Parathyroid adenoma (tissue), 2 donors: ENCODE measurements at regions not wholly inside any gene's neighbourhood (a gene's known extent, or its start where the extent isn't known, plus 50 kb on each side); places are given as distances from the start of the nearest gene placed in this dataset.

Experiments
- H2AFZ ChIP-seq: fragments of 300-600 bp; sonication (generic); one replicate; pipeline ENCODE4 v1.7.0; 2017; ENCODE audit warnings: antibody characterized with exemption, mild to moderate bottlenecking
- H3K27ac ChIP-seq: fragments of 300-600 bp; sonication (generic); one replicate; pipeline ENCODE4 v1.7.0; 2017
- H3K27me3 ChIP-seq: fragments of 300-600 bp; sonication (generic); one replicate; pipeline ENCODE4 v1.7.0; 2017; ENCODE audit warnings: low read length; ENCODE audit not compliant: control insufficient read depth, insufficient read depth
- H3K36me3 ChIP-seq: fragments of 300-600 bp; sonication (generic); one replicate; pipeline ENCODE4 v1.7.0; 2017; ENCODE audit warnings: low read length; ENCODE audit not compliant: control insufficient read depth, insufficient read depth
- H3K4me1 ChIP-seq: fragments of 300-600 bp; sonication (generic); one replicate; pipeline ENCODE4 v1.7.0; 2017; ENCODE audit warnings: control low read depth
- H3K4me2 ChIP-seq: fragments of 300-600 bp; sonication (generic); one replicate; pipeline ENCODE4 v1.7.0; 2017; ENCODE audit warnings: low read length
- H3K4me3 ChIP-seq: fragments of 300-600 bp; sonication (generic); one replicate; pipeline ENCODE4 v1.7.0; 2017; ENCODE audit warnings: low read depth, low read length
- H3K79me2 ChIP-seq: fragments of 300-600 bp; sonication (generic); one replicate; pipeline ENCODE4 v1.7.0; 2017; ENCODE audit warnings: control low read depth
- H3K9ac ChIP-seq: fragments of 300-600 bp; sonication (generic); one replicate; pipeline ENCODE4 v1.7.0; 2017; ENCODE audit warnings: mild to moderate bottlenecking
- H3K9me3 ChIP-seq: fragments of 300-600 bp; sonication (generic); one replicate; pipeline ENCODE4 v1.7.0; 2017; ENCODE audit warnings: low read length; ENCODE audit not compliant: control insufficient read depth
- CTCF ChIP-seq: fragments of 300-600 bp; sonication (generic); IDR thresholded peaks from one replicate; pipeline ENCODE4 v1.7.0; 2017; ENCODE audit warnings: antibody characterized with exemption, mild to moderate bottlenecking
- donor health status: primary hyperparathyroidism.

GRCh38 chr18:38571651-38572050 lies 1006.1 kb upstream of the CELF4 start:
- no peak overlapping the region for H3K4me3 ChIP-seq
- H3K27ac ChIP-seq, result no peak overlapping the region
- no peak for TF ChIP-seq CTCF
- no peaks in the 10 kb centered on the region for H3K79me2 ChIP-seq
- H3K4me1 ChIP-seq, result no peaks in the 10 kb centered on the region
- no peaks in the 10 kb centered on the region for H3K36me3 ChIP-seq
- H3K9me3 ChIP-seq, result no peaks in the 10 kb centered on the region
- no peak overlapping the region for H3K4me2 ChIP-seq
- H3K27me3 ChIP-seq, result no peaks in the 10 kb centered on the region
- no peak overlapping the region for H2AFZ ChIP-seq
- H3K9ac ChIP-seq, result no peak overlapping the region

- no peak overlapping the region for H3K4me3 ChIP-seq
- H3K4me1 ChIP-seq, result no peaks in the 10 kb centered on the region
- no peaks in the 10 kb centered on the region for H3K36me3 ChIP-seq
- TF ChIP-seq CTCF, result no peak
- no peaks in the 10 kb centered on the region for H3K79me2 ChIP-seq
- no peak overlapping the region for H3K4me2 ChIP-seq
- no peak overlapping the region for H3K27ac ChIP-seq
- no peaks in the 10 kb centered on the region for H3K27me3 ChIP-seq
- H3K9me3 ChIP-seq, result no peaks in the 10 kb centered on the region
- H3K9ac ChIP-seq, result no peak overlapping the region
- no peak overlapping the region for H2AFZ ChIP-seq
Observed at GRCh38 chr18:38565513-38565912, 999.9 kb upstream of the CELF4 start.

GRCh38 chr18:38563396-38563980 lies 997.9 kb upstream of the CELF4 start:
- H2AFZ ChIP-seq, result no peak overlapping the region
- no peak for TF ChIP-seq CTCF
- no peaks in the 10 kb centered on the region for H3K36me3 ChIP-seq
- no peak overlapping the region for H3K9ac ChIP-seq
- no peaks in the 10 kb centered on the region for H3K27me3 ChIP-seq
- no peaks in the 10 kb centered on the region for H3K79me2 ChIP-seq
- H3K4me1 ChIP-seq, result no peaks in the 10 kb centered on the region
- H3K4me2 ChIP-seq, result no peak overlapping the region
- no peaks in the 10 kb centered on the region for H3K9me3 ChIP-seq
- no peak overlapping the region for H3K4me3 ChIP-seq
- H3K27ac ChIP-seq, result no peak overlapping the region

GRCh38 chr18:38557006-38557405 lies 991.4 kb upstream of the CELF4 start:
- H3K36me3 ChIP-seq, result no peaks in the 10 kb centered on the region
- no peaks in the 10 kb centered on the region for H3K79me2 ChIP-seq
- H3K4me3 ChIP-seq, result no peak overlapping the region
- H3K4me1 ChIP-seq, result no peaks in the 10 kb centered on the region
- H3K27ac ChIP-seq, result no peak overlapping the region
- H3K9ac ChIP-seq, result no peak overlapping the region
- H3K27me3 ChIP-seq, result no peaks in the 10 kb centered on the region
- H3K4me2 ChIP-seq, result no peak overlapping the region
- no peak for TF ChIP-seq CTCF
- no peak overlapping the region for H2AFZ ChIP-seq
- no peaks in the 10 kb centered on the region for H3K9me3 ChIP-seq

- H2AFZ ChIP-seq, result no peak overlapping the region
- no peak overlapping the region for H3K4me3 ChIP-seq
- H3K4me2 ChIP-seq, result no peak overlapping the region
- H3K27ac ChIP-seq, result no peak overlapping the region
- no peaks in the 10 kb centered on the region for H3K36me3 ChIP-seq
- no peaks in the 10 kb centered on the region for H3K4me1 ChIP-seq
- H3K9ac ChIP-seq, result no peak overlapping the region
- no peaks in the 10 kb centered on the region for H3K79me2 ChIP-seq
- TF ChIP-seq CTCF, result no peak
- no peaks in the 10 kb centered on the region for H3K9me3 ChIP-seq
- H3K27me3 ChIP-seq, result no peaks in the 10 kb centered on the region
Observed at GRCh38 chr18:38552732-38553321, 987.2 kb upstream of the CELF4 start.
